ENCODE measurements at regions not wholly inside any gene's neighbourhood (a gene's known extent, or its start where the extent isn't known, plus 50 kb on each side); places are given as distances from the start of the nearest gene placed in this dataset.

GRCh38 chr16:8330761-8331160 lies 259.6 kb downstream of the TMEM114 start:
- H3K27me3 Mint-ChIP-seq (ENCODE audit: insufficient read depth) = no peaks in the 10 kb centered on the region
- H3K36me3 Mint-ChIP-seq (ENCODE audit: low read depth) = no peaks in the 10 kb centered on the region
- no peak for DNase-seq (ENCODE audit: low spot score)
- no peak overlapping the region for H3K27ac Mint-ChIP-seq
- intact Hi-C loops (cut with micrococcal nuclease) = no loop called here
- H3K9me3 Mint-ChIP-seq = peaks cover 8% of the 10 kb centered on the region
- H3K4me3 Mint-ChIP-seq = no peak overlapping the region
- no peaks in the 10 kb centered on the region for H3K4me1 Mint-ChIP-seq (ENCODE audit: low read depth)

- intact Hi-C loops (cut with micrococcal nuclease) = no loop called here
Measured at GRCh38 chr16:8326232-8326631, 264.1 kb downstream of the TMEM114 start.

GRCh38 chr16:8323153-8323552 lies 267.2 kb downstream of the TMEM114 start:
- H3K4me1 Mint-ChIP-seq (ENCODE audit: low read depth) = no peaks in the 10 kb centered on the region
- H3K9me3 Mint-ChIP-seq = peaks cover 28% of the 10 kb centered on the region
- intact Hi-C loops (cut with micrococcal nuclease) = no loop called here
- H3K4me3 Mint-ChIP-seq = no peak overlapping the region
- H3K27ac Mint-ChIP-seq = no peak overlapping the region
- no peaks in the 10 kb centered on the region for H3K36me3 Mint-ChIP-seq (ENCODE audit: low read depth)
- DNase-seq (ENCODE audit: low spot score) = no peak
- H3K27me3 Mint-ChIP-seq (ENCODE audit: insufficient read depth) = no peaks in the 10 kb centered on the region

More at GRCh38 chr16:8326232-8326631, 264.1 kb downstream of the TMEM114 start:
- H3K27ac Mint-ChIP-seq = no peak overlapping the region
- no peaks in the 10 kb centered on the region for H3K36me3 Mint-ChIP-seq (ENCODE audit: low read depth)
- DNase-seq (ENCODE audit: low spot score) = no peak
- H3K4me1 Mint-ChIP-seq (ENCODE audit: low read depth) = no peaks in the 10 kb centered on the region
- no peak overlapping the region for H3K4me3 Mint-ChIP-seq
- peaks cover 28% of the 10 kb centered on the region for H3K9me3 Mint-ChIP-seq
- H3K27me3 Mint-ChIP-seq (ENCODE audit: insufficient read depth) = no peaks in the 10 kb centered on the region

GRCh38 chr16:8320131-8320530 lies 270.2 kb downstream of the TMEM114 start:
- no peak overlapping the region for H3K27ac Mint-ChIP-seq
- H3K4me1 Mint-ChIP-seq (ENCODE audit: low read depth) = no peaks in the 10 kb centered on the region
- H3K27me3 Mint-ChIP-seq (ENCODE audit: insufficient read depth) = no peaks in the 10 kb centered on the region
- no peak overlapping the region for H3K4me3 Mint-ChIP-seq
- DNase-seq (ENCODE audit: low spot score) = no peak
- intact Hi-C loops (cut with micrococcal nuclease) = no loop called here
- no peaks in the 10 kb centered on the region for H3K36me3 Mint-ChIP-seq (ENCODE audit: low read depth)
- H3K9me3 Mint-ChIP-seq = peaks cover 27% of the 10 kb centered on the region

- Mint-ChIP-seq H3K36me3 (ENCODE audit: low read depth) (no peaks in the 10 kb centered on the region), H3K27me3 (ENCODE audit: insufficient read depth) (no peaks in the 10 kb centered on the region), H3K27ac (no peak overlapping the region), H3K9me3 (peaks cover 29% of the 10 kb centered on the region), H3K4me3 (no peak overlapping the region), H3K4me1 (ENCODE audit: low read depth) (no peaks in the 10 kb centered on the region)
- DNase-seq (ENCODE audit: low spot score) = no peak
- intact Hi-C loops (cut with micrococcal nuclease) = no loop called here
Measured at GRCh38 chr16:8310816-8311215, 279.5 kb downstream of the TMEM114 start.

GRCh38 chr16:8310323-8310722 lies 280.0 kb downstream of the TMEM114 start:
- intact Hi-C loops (cut with micrococcal nuclease) = no loop called here
- no peak for DNase-seq (ENCODE audit: low spot score)
- Mint-ChIP-seq H3K27ac (no peak overlapping the region), H3K4me1 (ENCODE audit: low read depth) (no peaks in the 10 kb centered on the region), H3K4me3 (no peak overlapping the region), H3K9me3 (peaks cover 34% of the 10 kb centered on the region), H3K27me3 (ENCODE audit: insufficient read depth) (no peaks in the 10 kb centered on the region), H3K36me3 (ENCODE audit: low read depth) (no peaks in the 10 kb centered on the region)

- H3K4me3 Mint-ChIP-seq = no peak overlapping the region
- no peaks in the 10 kb centered on the region for H3K36me3 Mint-ChIP-seq (ENCODE audit: low read depth)
- intact Hi-C loops (cut with micrococcal nuclease) = no loop called here
- H3K27ac Mint-ChIP-seq = no peak overlapping the region
- DNase-seq (ENCODE audit: low spot score) = no peak
- no peaks in the 10 kb centered on the region for H3K4me1 Mint-ChIP-seq (ENCODE audit: low read depth)
- peaks cover 44% of the 10 kb centered on the region for H3K9me3 Mint-ChIP-seq
- no peaks in the 10 kb centered on the region for H3K27me3 Mint-ChIP-seq (ENCODE audit: insufficient read depth)
Measured at GRCh38 chr16:8305201-8305600, 285.1 kb downstream of the TMEM114 start.

GRCh38 chr16:8299635-8300034 lies 290.7 kb downstream of the TMEM114 start:
- H3K9me3 Mint-ChIP-seq = peaks cover 31% of the 10 kb centered on the region
- DNase-seq (ENCODE audit: low spot score) = no peak
- intact Hi-C loops (cut with micrococcal nuclease) = no loop called here
- no peak overlapping the region for H3K27ac Mint-ChIP-seq
- H3K4me3 Mint-ChIP-seq = no peak overlapping the region
- no peaks in the 10 kb centered on the region for H3K36me3 Mint-ChIP-seq (ENCODE audit: low read depth)
- H3K4me1 Mint-ChIP-seq (ENCODE audit: low read depth) = no peaks in the 10 kb centered on the region
- H3K27me3 Mint-ChIP-seq (ENCODE audit: insufficient read depth) = no peaks in the 10 kb centered on the region

GRCh38 chr16:8295513-8296237 lies 294.6 kb downstream of the TMEM114 start:
- H3K27me3 Mint-ChIP-seq (ENCODE audit: insufficient read depth) = no peaks in the 10 kb centered on the region
- no peak overlapping the region for H3K4me3 Mint-ChIP-seq
- no peak overlapping the region for H3K27ac Mint-ChIP-seq
- intact Hi-C loops (cut with micrococcal nuclease) = no loop called here
- peaks cover 17% of the 10 kb centered on the region for H3K9me3 Mint-ChIP-seq
- H3K36me3 Mint-ChIP-seq (ENCODE audit: low read depth) = no peaks in the 10 kb centered on the region
- DNase-seq (ENCODE audit: low spot score) = no peak
- H3K4me1 Mint-ChIP-seq (ENCODE audit: low read depth) = no peaks in the 10 kb centered on the region

GRCh38 chr16:8293413-8293812 lies 296.9 kb downstream of the TMEM114 start:
- H3K4me1 Mint-ChIP-seq (ENCODE audit: low read depth) = no peaks in the 10 kb centered on the region
- no peaks in the 10 kb centered on the region for H3K36me3 Mint-ChIP-seq (ENCODE audit: low read depth)
- H3K9me3 Mint-ChIP-seq = peaks cover 15% of the 10 kb centered on the region
- H3K27ac Mint-ChIP-seq = no peak overlapping the region
- DNase-seq (ENCODE audit: low spot score) = no peak
- no peaks in the 10 kb centered on the region for H3K27me3 Mint-ChIP-seq (ENCODE audit: insufficient read depth)
- intact Hi-C loops (cut with micrococcal nuclease) = no loop called here
- no peak overlapping the region for H3K4me3 Mint-ChIP-seq

GRCh38 chr16:8292271-8292670 lies 298.0 kb downstream of the TMEM114 start:
- H3K36me3 Mint-ChIP-seq (ENCODE audit: low read depth) = no peaks in the 10 kb centered on the region
- no peak overlapping the region for H3K4me3 Mint-ChIP-seq
- peaks cover 10% of the 10 kb centered on the region for H3K9me3 Mint-ChIP-seq
- intact Hi-C loops (cut with micrococcal nuclease) = no loop called here
- DNase-seq (ENCODE audit: low spot score) = no peak
- no peak overlapping the region for H3K27ac Mint-ChIP-seq
- no peaks in the 10 kb centered on the region for H3K4me1 Mint-ChIP-seq (ENCODE audit: low read depth)
- no peaks in the 10 kb centered on the region for H3K27me3 Mint-ChIP-seq (ENCODE audit: insufficient read depth)

GRCh38 chr16:8286348-8286747 lies 304.0 kb downstream of the TMEM114 start:
- Mint-ChIP-seq H3K27me3 (ENCODE audit: insufficient read depth) (no peaks in the 10 kb centered on the region), H3K4me1 (ENCODE audit: low read depth) (no peaks in the 10 kb centered on the region), H3K27ac (no peak overlapping the region), H3K36me3 (ENCODE audit: low read depth) (no peaks in the 10 kb centered on the region), H3K9me3 (peaks cover 21% of the 10 kb centered on the region), H3K4me3 (no peak overlapping the region)
- DNase-seq (ENCODE audit: low spot score) = no peak
- intact Hi-C loops (cut with micrococcal nuclease) = no loop called here

- intact Hi-C loops (cut with micrococcal nuclease) = no loop called here
Measured at GRCh38 chr16:8283195-8283594, 307.1 kb downstream of the TMEM114 start.

GRCh38 chr16:8278031-8278580 lies 312.2 kb downstream of the TMEM114 start:
- no peak for DNase-seq (ENCODE audit: low spot score)
- Mint-ChIP-seq H3K36me3 (ENCODE audit: low read depth) (no peaks in the 10 kb centered on the region), H3K9me3 (peaks cover 5% of the 10 kb centered on the region), H3K4me1 (ENCODE audit: low read depth) (no peaks in the 10 kb centered on the region), H3K4me3 (no peak overlapping the region), H3K27me3 (ENCODE audit: insufficient read depth) (no peaks in the 10 kb centered on the region), H3K27ac (no peak overlapping the region)
- intact Hi-C loops (cut with micrococcal nuclease) = no loop called here

More at GRCh38 chr16:8283195-8283594, 307.1 kb downstream of the TMEM114 start:
- no peaks in the 10 kb centered on the region for H3K36me3 Mint-ChIP-seq (ENCODE audit: low read depth)
- peaks cover 15% of the 10 kb centered on the region for H3K9me3 Mint-ChIP-seq
- DNase-seq (ENCODE audit: low spot score) = no peak
- H3K27me3 Mint-ChIP-seq (ENCODE audit: insufficient read depth) = no peaks in the 10 kb centered on the region
- no peaks in the 10 kb centered on the region for H3K4me1 Mint-ChIP-seq (ENCODE audit: low read depth)
- no peak overlapping the region for H3K4me3 Mint-ChIP-seq
- H3K27ac Mint-ChIP-seq = no peak overlapping the region
